H9 (cell line): ENCODE measurements at regions not wholly inside any gene's neighbourhood (a gene's known extent, or its start where the extent isn't known, plus 50 kb on each side); places are given as distances from the start of the nearest gene placed in this dataset.

Source experiments
- DNase-seq: peaks from one replicate; pipeline ENCODE4 v3.0.0-alpha.2; 2017
- H2AFZ ChIP-seq: one replicate; pipeline ENCODE4 v1.6.1; 2013; ENCODE audit warnings: mild to moderate bottlenecking, low read length, control low read depth, moderate library complexity
- H2AK5ac ChIP-seq: 2 replicates; pipeline ENCODE4 v1.6.1; 2013; ENCODE audit warnings: low read length, control low read depth, mixed read lengths; ENCODE audit not compliant: insufficient read length
- H2BK120ac ChIP-seq: one replicate; pipeline ENCODE4 v1.6.1; 2013; ENCODE audit warnings: low read depth, mild to moderate bottlenecking, low read length, control low read depth, inconsistent platforms; ENCODE audit not compliant: poor library complexity, severe bottlenecking
- H2BK12ac ChIP-seq: 2 replicates; pipeline ENCODE4 v1.6.1; 2013; ENCODE audit warnings: low read length, control low read depth, mixed read lengths, low read depth; ENCODE audit not compliant: insufficient read length
- H2BK15ac ChIP-seq: 2 replicates; pipeline ENCODE4 v1.6.1; 2013; ENCODE audit warnings: low read depth, low read length, control low read depth
- H2BK20ac ChIP-seq: one replicate; pipeline ENCODE4 v1.6.1; 2013; ENCODE audit warnings: low read depth, mild to moderate bottlenecking, low read length, control low read depth, inconsistent platforms; ENCODE audit not compliant: poor library complexity, severe bottlenecking
- H2BK5ac ChIP-seq: 2 replicates; pipeline ENCODE4 v1.6.1; 2013; ENCODE audit warnings: low read length, control low read depth, mixed read lengths; ENCODE audit not compliant: insufficient read length
- H3K14ac ChIP-seq: 2 replicates; pipeline ENCODE4 v1.6.1; 2013; ENCODE audit warnings: low read length, control low read depth; ENCODE audit not compliant: insufficient read depth
- H3K18ac ChIP-seq: 2 replicates; pipeline ENCODE4 v1.6.1; 2013; ENCODE audit warnings: low read depth, mild to moderate bottlenecking, mixed read lengths, low read length, control low read depth; ENCODE audit not compliant: insufficient read length
- H3K23ac ChIP-seq: 2 replicates; pipeline ENCODE4 v1.6.1; 2013; ENCODE audit warnings: low read length, control low read depth, mixed read lengths, low read depth; ENCODE audit not compliant: insufficient read length
- H3K23me2 ChIP-seq: 2 replicates; pipeline ENCODE4 v1.6.1; 2013; ENCODE audit warnings: low read depth, mild to moderate bottlenecking, mixed read lengths, low read length, control low read depth; ENCODE audit not compliant: insufficient read length, poor library complexity, severe bottlenecking
- H3K27ac ChIP-seq: 2 replicates; pipeline ENCODE4 v1.5.1; 2013; ENCODE audit warnings: low read length, control low read depth, mixed read lengths, low read depth; ENCODE audit not compliant: insufficient read length
- H3K27me3 ChIP-seq: 2 replicates; pipeline ENCODE4 v1.6.1; 2013; ENCODE audit warnings: low read length, control low read depth, inconsistent platforms; ENCODE audit not compliant: insufficient read depth
- H3K4ac ChIP-seq: 2 replicates; pipeline ENCODE4 v1.6.1; 2013; ENCODE audit warnings: low read depth, mild to moderate bottlenecking, control low read depth, inconsistent platforms, low read length, moderate library complexity
- H3K4me1 ChIP-seq: 2 replicates; pipeline ENCODE4 v1.6.1; 2013; ENCODE audit warnings: low read length, control low read depth, inconsistent platforms; ENCODE audit not compliant: insufficient read depth
- H3K4me2 ChIP-seq: 2 replicates; pipeline ENCODE4 v1.6.1; 2013; ENCODE audit warnings: low read length, control low read depth, mixed read lengths; ENCODE audit not compliant: insufficient read length, insufficient read depth
- H3K56ac ChIP-seq: 2 replicates; pipeline ENCODE4 v1.6.1; 2013; ENCODE audit warnings: low read depth, mild to moderate bottlenecking, mixed read lengths, low read length, control low read depth; ENCODE audit not compliant: insufficient read length
- H3K79me1 ChIP-seq: 2 replicates; pipeline ENCODE4 v1.6.1; 2013; ENCODE audit warnings: low read depth, mild to moderate bottlenecking, moderate library complexity, low read length, control low read depth, inconsistent platforms; ENCODE audit not compliant: insufficient read depth, poor library complexity, severe bottlenecking
- H3K79me2 ChIP-seq: 2 replicates; pipeline ENCODE4 v1.6.1; 2013; ENCODE audit warnings: low read length, control low read depth, inconsistent platforms; ENCODE audit not compliant: insufficient read depth
- H3K9ac ChIP-seq: 2 replicates; pipeline ENCODE4 v1.6.1; 2013; ENCODE audit warnings: low read length, control low read depth, mixed read lengths; ENCODE audit not compliant: insufficient read length; ENCODE audit errors: extremely low read depth
- H3K9me3 ChIP-seq: one replicate; pipeline ENCODE4 v1.6.1; 2013; ENCODE audit warnings: low read depth, low read length, inconsistent platforms; ENCODE audit not compliant: control insufficient read depth
- H3T11ph ChIP-seq: one replicate; pipeline ENCODE4 v1.6.1; 2013; ENCODE audit warnings: mild to moderate bottlenecking, low read length, control low read depth, inconsistent platforms
- H4K20me1 ChIP-seq: one replicate; pipeline ENCODE4 v1.6.1; 2013; ENCODE audit not compliant: control insufficient read depth, insufficient read length, insufficient read depth
- H4K5ac ChIP-seq: 2 replicates; pipeline ENCODE4 v1.6.1; 2013; ENCODE audit warnings: low read depth, mild to moderate bottlenecking, mixed read lengths, low read length, control low read depth; ENCODE audit not compliant: insufficient read length
- H4K8ac ChIP-seq: replicated peaks from 2 replicates; pipeline ENCODE4 v1.6.1; 2013; ENCODE audit warnings: low read length, control low read depth, mixed read lengths, low read depth; ENCODE audit not compliant: insufficient read length
- H4K91ac ChIP-seq: 2 replicates; pipeline ENCODE4 v1.6.1; 2013; ENCODE audit warnings: low read depth, mild to moderate bottlenecking, moderate library complexity, mixed read lengths, low read length, control low read depth; ENCODE audit not compliant: insufficient read length
- H3K27ac Mint-ChIP-seq, 3 experiments: 2 replicates in 2 of 3; 3 replicates in 1 of 3; pipeline ENCODE4 v1.8.0; 2020 to 2021; ENCODE audit warnings: mixed read lengths in 3 of 3, mild to moderate bottlenecking in 1 of 3, moderate library complexity in 1 of 3
- H3K27me3 Mint-ChIP-seq: 2 replicates; pipeline ENCODE4 v1.8.0; 2021; ENCODE audit warnings: low read depth, mild to moderate bottlenecking, moderate library complexity, mixed read lengths
- H3K36me3 Mint-ChIP-seq, 3 experiments: 2 replicates in 2 of 3; 3 replicates in 1 of 3; pipeline ENCODE4 v1.8.0; 2020 to 2021; ENCODE audit warnings: low read depth in 3 of 3, mixed read lengths in 3 of 3; ENCODE audit not compliant: insufficient read depth in 1 of 3
- H3K4me1 Mint-ChIP-seq, 2 experiments: 2 replicates each; pipeline ENCODE4 v1.8.0; 2020; ENCODE audit warnings: mixed read lengths in 2 of 2
- H3K4me3 Mint-ChIP-seq, 2 experiments: 2 replicates in 1 of 2; 3 replicates in 1 of 2; pipeline ENCODE4 v1.8.0; 2020 to 2021; ENCODE audit warnings: mild to moderate bottlenecking in 2 of 2, mixed read lengths in 2 of 2, moderate library complexity in 1 of 2
- H3K9me3 Mint-ChIP-seq, 2 experiments: 2 replicates in 1 of 2; 3 replicates in 1 of 2; pipeline ENCODE4 v1.8.0; 2020; ENCODE audit warnings: mild to moderate bottlenecking in 2 of 2, mixed read lengths in 2 of 2, moderate library complexity in 1 of 2
- WGBS: extraction: QIAGEN DNeasy Blood & Tissue Kit; methylation state at CpG from one replicate; pipeline ENCODE4 v1.1.7; 2013; ENCODE audit warnings: missing lambda C conversion rate, low lambda C conversion rate, mixed read lengths; ENCODE audit not compliant: insufficient read length; ENCODE audit errors: extremely low coverage; 5-methylcytosine and 5-hydroxymethylcytosine counted together
- TF ChIP-seq, protein P1 (sequence below): fragments of 200-600 bp; sonication (generic); conservative IDR thresholded peaks from 3 replicates; pipeline ENCODE4 v1.8.0; 2021; ENCODE audit warnings: antibody characterized with exemption, mild to moderate bottlenecking

DNA sequence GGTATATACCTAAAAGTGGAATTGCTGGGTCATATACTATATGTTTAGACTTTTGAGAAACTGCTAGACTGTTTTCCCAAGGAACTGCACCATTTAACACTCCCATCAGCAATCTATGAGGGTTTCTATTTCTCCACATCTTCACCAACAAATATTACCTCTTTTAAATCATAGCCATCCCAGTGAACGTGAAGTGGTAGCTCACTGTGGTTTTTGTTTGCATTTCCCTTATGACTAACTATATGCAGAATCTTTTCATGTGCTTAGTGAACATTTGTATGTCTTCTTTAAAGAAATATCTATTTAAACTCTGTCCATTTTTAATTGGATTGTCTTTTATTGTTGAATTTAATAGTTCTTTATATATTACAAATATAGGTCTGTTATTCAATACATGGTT, 115.8 kb upstream of the SEC61G start:
- Mint-ChIP-seq H3K36me3 (peaks cover 0 to 4% (median 0%) of the 10 kb centered on the region in 3 experiments; a peak in 1 of 7 replicates), H3K4me3 (no peak overlapping the region), H3K4me1 (0 out of 4 replicates have a peak, but pooled peaks cover 3 to 8% of the 10 kb centered on the region in 2 experiments), H3K27ac (no peak overlapping the region), H3K9me3 (no peaks in the 10 kb centered on the region; a peak in 1 of 5 replicates), H3K27me3 (peaks cover 1% of the 10 kb centered on the region; the same call in 1 of the 2 replicates)
- no peak overlapping the region for H2BK120ac ChIP-seq
- no peak overlapping the region for H2BK20ac ChIP-seq
- H2BK12ac ChIP-seq, result no peak overlapping the region
- H3K23me2 ChIP-seq, result no peaks in the 10 kb centered on the region
- H2BK15ac ChIP-seq, result no peak overlapping the region
- H3K4me2 ChIP-seq, result no peak overlapping the region
- no peak for DNase-seq
- no peak overlapping the region for H3K56ac ChIP-seq
- H3T11ph ChIP-seq, result no peak overlapping the region
- no peak overlapping the region for H3K9ac ChIP-seq
- H2AK5ac ChIP-seq, result no peak overlapping the region
- H4K91ac ChIP-seq, result no peak overlapping the region
- no peaks in the 10 kb centered on the region for H3K79me1 ChIP-seq
- H3K4me1 ChIP-seq, result no peaks in the 10 kb centered on the region
- no peak overlapping the region for H4K5ac ChIP-seq
- no peak overlapping the region for H2AFZ ChIP-seq
- no peaks in the 10 kb centered on the region for H4K20me1 ChIP-seq
- no peaks in the 10 kb centered on the region for H3K27me3 ChIP-seq
- no peaks in the 10 kb centered on the region for H3K79me2 ChIP-seq
- H2BK5ac ChIP-seq, result no peak overlapping the region
- H3K14ac ChIP-seq, result no peak overlapping the region
- H3K27ac ChIP-seq, result no peak overlapping the region
- no peak overlapping the region for H3K23ac ChIP-seq
- no CpG with 5 or more reads among the region's 1 CpG for WGBS
- no peaks in the 10 kb centered on the region for H3K9me3 ChIP-seq
- H3K4ac ChIP-seq, result no peak overlapping the region
- no peak overlapping the region for H4K8ac ChIP-seq
- H3K18ac ChIP-seq, result no peak overlapping the region
- TF ChIP-seq, protein P1, sequence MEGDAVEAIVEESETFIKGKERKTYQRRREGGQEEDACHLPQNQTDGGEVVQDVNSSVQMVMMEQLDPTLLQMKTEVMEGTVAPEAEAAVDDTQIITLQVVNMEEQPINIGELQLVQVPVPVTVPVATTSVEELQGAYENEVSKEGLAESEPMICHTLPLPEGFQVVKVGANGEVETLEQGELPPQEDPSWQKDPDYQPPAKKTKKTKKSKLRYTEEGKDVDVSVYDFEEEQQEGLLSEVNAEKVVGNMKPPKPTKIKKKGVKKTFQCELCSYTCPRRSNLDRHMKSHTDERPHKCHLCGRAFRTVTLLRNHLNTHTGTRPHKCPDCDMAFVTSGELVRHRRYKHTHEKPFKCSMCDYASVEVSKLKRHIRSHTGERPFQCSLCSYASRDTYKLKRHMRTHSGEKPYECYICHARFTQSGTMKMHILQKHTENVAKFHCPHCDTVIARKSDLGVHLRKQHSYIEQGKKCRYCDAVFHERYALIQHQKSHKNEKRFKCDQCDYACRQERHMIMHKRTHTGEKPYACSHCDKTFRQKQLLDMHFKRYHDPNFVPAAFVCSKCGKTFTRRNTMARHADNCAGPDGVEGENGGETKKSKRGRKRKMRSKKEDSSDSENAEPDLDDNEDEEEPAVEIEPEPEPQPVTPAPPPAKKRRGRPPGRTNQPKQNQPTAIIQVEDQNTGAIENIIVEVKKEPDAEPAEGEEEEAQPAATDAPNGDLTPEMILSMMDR, result no peak
